ENCODE measurements at regions not wholly inside any gene's neighbourhood (a gene's known extent, or its start where the extent isn't known, plus 50 kb on each side); places are given as distances from the start of the nearest gene placed in this dataset.

- TF ChIP-seq CTCF (IDR thresholded peaks at IDR 0.05), result no peak
- no peak for TF ChIP-seq POLR2A (IDR thresholded peaks at IDR 0.05)
These were observed 833.8 kb upstream of the KCND2 start for GRCh38 chr7:119439192-119439591.
